HG03439 (cell line): ENCODE measurements at regions not wholly inside any gene's neighbourhood (a gene's known extent, or its start where the extent isn't known, plus 50 kb on each side); places are given as distances from the start of the nearest gene placed in this dataset.

Source experiments
- ATAC-seq: cut with Tn5 transposase; IDR thresholded peaks from one replicate; pipeline ENCODE4 v1.9.1; 2021; ENCODE audit warnings: mild to moderate bottlenecking, moderate library complexity; ENCODE audit not compliant: unreplicated experiment

GRCh38 chr22:49426618-49427266 lies 400.9 kb downstream of the BRD1 start:
- ATAC-seq: no peak

- ATAC-seq: no peak
Measured at GRCh38 chr22:49426098-49426497, 401.6 kb downstream of the BRD1 start.

GRCh38 chr22:49425356-49425755 lies 402.3 kb downstream of the BRD1 start:
- no peak for ATAC-seq

GRCh38 chr22:49424893-49425270 lies 402.8 kb downstream of the BRD1 start:
- ATAC-seq: no peak

GRCh38 chr22:49423125-49423650 lies 404.5 kb downstream of the BRD1 start:
- ATAC-seq: no peak

- ATAC-seq: no peak
Measured at GRCh38 chr22:49422701-49423100, 405.0 kb downstream of the BRD1 start.

- ATAC-seq: no peak
Measured at GRCh38 chr22:49420651-49421050, 407.0 kb downstream of the BRD1 start.

GRCh38 chr22:49419661-49420060 lies 408.0 kb downstream of the BRD1 start:
- no peak for ATAC-seq

GRCh38 chr22:49418943-49419342 lies 408.7 kb downstream of the BRD1 start:
- ATAC-seq: no peak

- ATAC-seq: no peak
Measured at GRCh38 chr22:49418341-49418894, 409.3 kb downstream of the BRD1 start.

GRCh38 chr22:49417833-49418232 lies 409.8 kb downstream of the BRD1 start:
- no peak for ATAC-seq

- no peak for ATAC-seq
Measured at GRCh38 chr22:49417326-49417725, 410.3 kb downstream of the BRD1 start.

GRCh38 chr22:49415151-49415951 lies 412.3 kb downstream of the BRD1 start:
- no peak for ATAC-seq

- no peak for ATAC-seq
Measured at GRCh38 chr22:49413551-49413950, 414.1 kb downstream of the BRD1 start.

- ATAC-seq: no peak
Measured at GRCh38 chr22:49413146-49413545, 414.5 kb downstream of the BRD1 start.

- ATAC-seq: no peak
Measured at GRCh38 chr22:49412236-49412635, 415.4 kb downstream of the BRD1 start.

GRCh38 chr22:49411236-49411635 lies 416.4 kb downstream of the BRD1 start:
- no peak for ATAC-seq

- ATAC-seq: no peak
Measured at GRCh38 chr22:49408102-49408836, 419.4 kb downstream of the BRD1 start.

- ATAC-seq: no peak
Measured at GRCh38 chr22:49406879-49407587, 420.6 kb downstream of the BRD1 start.

GRCh38 chr22:49406047-49406650 lies 421.5 kb downstream of the BRD1 start:
- ATAC-seq: no peak
